SK-N-SH treated with all-trans-retinoic acid at 6 μM for 48 hours (cell line): ENCODE measurements at regions not wholly inside any gene's neighbourhood (a gene's known extent, or its start where the extent isn't known, plus 50 kb on each side); places are given as distances from the start of the nearest gene placed in this dataset.

Source experiments
- ATAC-seq: fragments of 200-7000 bp; cut with Tn5 transposase; 3 replicates; pipeline ENCODE4 v1.9.1; 2020; ENCODE audit warnings: mild to moderate bottlenecking, moderate library complexity
- ARNTL ChIP-seq: fragments of 450-650 bp; formaldehyde crosslinking; IDR thresholded peaks from 2 replicates; pipeline ENCODE4 v1.5.0; 2020; ENCODE audit warnings: low read depth, mild to moderate bottlenecking, moderate library complexity, borderline replicate concordance
- BACH2 ChIP-seq: fragments of 250-450 bp; sonication (Bioruptor Pico); IDR thresholded peaks from 2 replicates; pipeline ENCODE4 v1.9.0; 2021; ENCODE audit warnings: mild to moderate bottlenecking, borderline replicate concordance
- CREB5 ChIP-seq: fragments of 250-450 bp; sonication (Bioruptor Pico); IDR thresholded peaks from 2 replicates; pipeline ENCODE4 v1.5.1; 2020; ENCODE audit warnings: low read depth, mild to moderate bottlenecking, moderate library complexity
- CSRNP3 ChIP-seq: fragments of 250-450 bp; sonication (Bioruptor Pico); IDR thresholded peaks from 2 replicates; pipeline ENCODE4 v1.5.1; 2021; ENCODE audit warnings: mild to moderate bottlenecking, moderate library complexity
- ESRRG ChIP-seq: fragments of 250-450 bp; sonication (Bioruptor Pico); IDR thresholded peaks from 2 replicates; pipeline ENCODE4 v1.6.1; 2021; ENCODE audit warnings: mild to moderate bottlenecking
- GLIS3 ChIP-seq: fragments of 250-450 bp; sonication (Bioruptor Pico); IDR thresholded peaks from 2 replicates; pipeline ENCODE4 v1.5.0; 2020; ENCODE audit warnings: mild to moderate bottlenecking, moderate library complexity
- ISL1 ChIP-seq: fragments of 250-450 bp; sonication (Bioruptor Pico); IDR thresholded peaks from 2 replicates; pipeline ENCODE4 v2.1.2; 2022; ENCODE audit warnings: mild to moderate bottlenecking, moderate library complexity
- OSR1 ChIP-seq: fragments of 250-450 bp; sonication (Bioruptor Pico); IDR thresholded peaks from 2 replicates; pipeline ENCODE4 v1.8.0; 2022; ENCODE audit warnings: moderate library complexity, mild to moderate bottlenecking, inconsistent platforms
- PATZ1 ChIP-seq: fragments of 250-450 bp; sonication (Bioruptor Pico); IDR thresholded peaks from 2 replicates; pipeline ENCODE4 v1.8.0; 2020; ENCODE audit warnings: mild to moderate bottlenecking, moderate library complexity, borderline replicate concordance
- POU6F1 ChIP-seq: fragments of 250-450 bp; sonication (Bioruptor Pico); IDR thresholded peaks from 2 replicates; pipeline ENCODE4 v1.8.0; 2021; ENCODE audit warnings: low read depth, mild to moderate bottlenecking, moderate library complexity, borderline replicate concordance
- PPARA ChIP-seq: fragments of 250-450 bp; sonication (Bioruptor Pico); IDR thresholded peaks from 2 replicates; pipeline ENCODE4 v1.5.0; 2020; ENCODE audit warnings: mild to moderate bottlenecking, borderline replicate concordance
- RARB ChIP-seq: fragments of 250-450 bp; sonication (Bioruptor Pico); IDR thresholded peaks from 2 replicates; pipeline ENCODE4 v1.8.0; 2021; ENCODE audit warnings: mild to moderate bottlenecking, moderate library complexity
- TCF4 ChIP-seq: fragments of 250-450 bp; sonication (Bioruptor Pico); IDR thresholded peaks from 2 replicates; pipeline ENCODE4 v1.8.0; 2021; ENCODE audit warnings: mild to moderate bottlenecking, moderate library complexity, borderline replicate concordance
- TOX ChIP-seq: fragments of 250-450 bp; sonication (Bioruptor Pico); IDR thresholded peaks from 2 replicates; pipeline ENCODE4 v1.8.0; 2021; ENCODE audit warnings: mild to moderate bottlenecking, moderate library complexity, borderline replicate concordance
- TSHZ2 ChIP-seq: fragments of 250-450 bp; sonication (Bioruptor Pico); IDR thresholded peaks from 2 replicates; pipeline ENCODE4 v1.5.0; 2020; ENCODE audit warnings: mild to moderate bottlenecking, moderate library complexity
- ZC3H10 ChIP-seq: fragments of 250-450 bp; sonication (Bioruptor Pico); IDR thresholded peaks from 2 replicates; pipeline ENCODE4 v1.5.1; 2021; ENCODE audit warnings: mild to moderate bottlenecking, moderate library complexity
- ZFP3 ChIP-seq: fragments of 250-450 bp; sonication (Bioruptor Pico); IDR thresholded peaks from 2 replicates; pipeline ENCODE4 v1.5.0; 2020; ENCODE audit warnings: mild to moderate bottlenecking, moderate library complexity
- ZFP30 ChIP-seq: fragments of 450-650 bp; formaldehyde crosslinking; IDR thresholded peaks from 2 replicates; pipeline ENCODE4 v1.5.0; 2022; ENCODE audit warnings: mild to moderate bottlenecking, moderate library complexity
- ZNF565 ChIP-seq: fragments of 450-650 bp; formaldehyde crosslinking; conservative IDR thresholded peaks from 2 replicates; pipeline ENCODE4 v1.5.0; 2020; ENCODE audit warnings: low read depth, mild to moderate bottlenecking, moderate library complexity
- ZNF70 ChIP-seq: fragments of 450-650 bp; formaldehyde crosslinking; IDR thresholded peaks from 2 replicates; pipeline ENCODE4 v1.5.0; 2020; ENCODE audit warnings: mild to moderate bottlenecking, moderate library complexity
- ZNF8 ChIP-seq: fragments of 450-650 bp; formaldehyde crosslinking; IDR thresholded peaks from 2 replicates; pipeline ENCODE4 v1.5.0; 2020; ENCODE audit warnings: mild to moderate bottlenecking, moderate library complexity

- no peak for TF ChIP-seq GLIS3 (CRISPR knock-in tag)
- TF ChIP-seq RARB: no peak
- TF ChIP-seq ZFP30: no peak
- no peak for TF ChIP-seq TOX (CRISPR knock-in tag)
- TF ChIP-seq ARNTL: no peak
- no peak for TF ChIP-seq ZFP3 (CRISPR knock-in tag)
- no peak for TF ChIP-seq ZNF70
- no peak for TF ChIP-seq BACH2 (CRISPR knock-in tag)
- no peak for TF ChIP-seq ISL1 (CRISPR knock-in tag)
- TF ChIP-seq CSRNP3: no peak
- no peak for TF ChIP-seq OSR1 (CRISPR knock-in tag)
- TF ChIP-seq PATZ1: no peak
- TF ChIP-seq ESRRG: no peak
- no peak for TF ChIP-seq POU6F1 (CRISPR knock-in tag)
- no peak for TF ChIP-seq ZNF8 (CRISPR knock-in tag)
- TF ChIP-seq CREB5: no peak
- no peak for TF ChIP-seq TSHZ2
- TF ChIP-seq PPARA (CRISPR knock-in tag): no peak
- TF ChIP-seq, all 23 proteins: peak for 0
- ATAC-seq: peak; percentile 81
These were observed 139.2 kb downstream of the C12orf75 start for GRCh38 chr12:105469701-105470100.

GRCh38 chr12:105470102-105470501 lies 139.6 kb downstream of the C12orf75 start:
- no peak for TF ChIP-seq ZNF8 (CRISPR knock-in tag)
- TF ChIP-seq PPARA (CRISPR knock-in tag): no peak
- TF ChIP-seq ZFP3 (CRISPR knock-in tag): no peak
- no peak for TF ChIP-seq ZC3H10 (CRISPR knock-in tag)
- no peak for TF ChIP-seq ZNF70
- no peak for TF ChIP-seq ISL1 (CRISPR knock-in tag)
- TF ChIP-seq ZNF565: no peak
- no peak for TF ChIP-seq RARB
- no peak for TF ChIP-seq ESRRG
- ATAC-seq: peak; percentile 15; the same call in 1 of the 3 replicates

- TF ChIP-seq BACH2 (CRISPR knock-in tag): no peak
- TF ChIP-seq TCF4: no peak
- no peak for TF ChIP-seq ZC3H10 (CRISPR knock-in tag)
- TF ChIP-seq TSHZ2: no peak
- ATAC-seq: no peak
These were observed 140.1 kb downstream of the C12orf75 start for GRCh38 chr12:105470601-105471000.
